OCI-LY1 (cell line): ENCODE measurements at regions not wholly inside any gene's neighbourhood (a gene's known extent, or its start where the extent isn't known, plus 50 kb on each side); places are given as distances from the start of the nearest gene placed in this dataset.

ENCODE experiments used
- EZH2 ChIP-seq: fragments of 200-600 bp; sonication (generic), shearing (Covaris generic); IDR thresholded peaks from 2 replicates; pipeline ENCODE4 v1.8.0; 2017; ENCODE audit warnings: borderline replicate concordance, mixed run types, mild to moderate bottlenecking, antibody characterized with exemption, low read length, moderate library complexity, mixed read lengths
- TF ChIP-seq, protein P1 (sequence below): fragments of 200-600 bp; sonication (generic), shearing (Covaris generic); IDR thresholded peaks from 2 replicates; pipeline ENCODE4 v1.5.1; 2017; ENCODE audit warnings: mild to moderate bottlenecking, antibody characterized with exemption, low read length, moderate library complexity, mixed read lengths

DNA sequence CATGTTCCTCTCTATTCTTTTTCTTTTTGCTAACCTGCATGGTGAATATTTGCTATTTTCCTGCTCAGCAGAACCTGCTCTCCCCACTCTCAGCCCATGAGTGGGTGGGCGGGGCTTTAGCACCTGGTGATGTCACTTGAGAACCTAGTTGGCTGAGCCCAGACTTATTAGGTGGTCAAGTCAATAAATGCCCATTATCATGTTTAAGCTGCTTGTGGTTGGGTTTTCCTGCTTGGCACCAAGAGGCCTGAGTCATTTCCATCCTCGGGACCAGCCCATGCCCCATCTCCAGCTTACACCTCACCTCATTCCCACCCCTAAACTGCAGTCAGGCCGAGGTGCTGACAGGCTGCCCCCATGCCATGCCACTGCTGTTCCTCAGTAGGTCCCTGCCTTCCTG is 226.6 kb downstream of the ANKRD30B start:
- TF ChIP-seq, protein P1, sequence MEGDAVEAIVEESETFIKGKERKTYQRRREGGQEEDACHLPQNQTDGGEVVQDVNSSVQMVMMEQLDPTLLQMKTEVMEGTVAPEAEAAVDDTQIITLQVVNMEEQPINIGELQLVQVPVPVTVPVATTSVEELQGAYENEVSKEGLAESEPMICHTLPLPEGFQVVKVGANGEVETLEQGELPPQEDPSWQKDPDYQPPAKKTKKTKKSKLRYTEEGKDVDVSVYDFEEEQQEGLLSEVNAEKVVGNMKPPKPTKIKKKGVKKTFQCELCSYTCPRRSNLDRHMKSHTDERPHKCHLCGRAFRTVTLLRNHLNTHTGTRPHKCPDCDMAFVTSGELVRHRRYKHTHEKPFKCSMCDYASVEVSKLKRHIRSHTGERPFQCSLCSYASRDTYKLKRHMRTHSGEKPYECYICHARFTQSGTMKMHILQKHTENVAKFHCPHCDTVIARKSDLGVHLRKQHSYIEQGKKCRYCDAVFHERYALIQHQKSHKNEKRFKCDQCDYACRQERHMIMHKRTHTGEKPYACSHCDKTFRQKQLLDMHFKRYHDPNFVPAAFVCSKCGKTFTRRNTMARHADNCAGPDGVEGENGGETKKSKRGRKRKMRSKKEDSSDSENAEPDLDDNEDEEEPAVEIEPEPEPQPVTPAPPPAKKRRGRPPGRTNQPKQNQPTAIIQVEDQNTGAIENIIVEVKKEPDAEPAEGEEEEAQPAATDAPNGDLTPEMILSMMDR: no peak
- TF ChIP-seq EZH2: no peak
